Loucy (cell line): ENCODE measurements at regions not wholly inside any gene's neighbourhood (a gene's known extent, or its start where the extent isn't known, plus 50 kb on each side); places are given as distances from the start of the nearest gene placed in this dataset.

Experiments
- CTCF ChIP-seq: fragments of 200-600 bp; sonication (generic); conservative IDR thresholded peaks from 2 replicates; pipeline ENCODE4 v1.5.1; 2014; ENCODE audit warnings: mild to moderate bottlenecking, antibody characterized with exemption, low read length
- EZH2phosphoT487 ChIP-seq: fragments of 200-600 bp; IDR thresholded peaks from 2 replicates; pipeline ENCODE4 v1.6.1; 2018; ENCODE audit warnings: antibody characterized with exemption, mild to moderate bottlenecking, moderate library complexity, borderline replicate concordance

DNA sequence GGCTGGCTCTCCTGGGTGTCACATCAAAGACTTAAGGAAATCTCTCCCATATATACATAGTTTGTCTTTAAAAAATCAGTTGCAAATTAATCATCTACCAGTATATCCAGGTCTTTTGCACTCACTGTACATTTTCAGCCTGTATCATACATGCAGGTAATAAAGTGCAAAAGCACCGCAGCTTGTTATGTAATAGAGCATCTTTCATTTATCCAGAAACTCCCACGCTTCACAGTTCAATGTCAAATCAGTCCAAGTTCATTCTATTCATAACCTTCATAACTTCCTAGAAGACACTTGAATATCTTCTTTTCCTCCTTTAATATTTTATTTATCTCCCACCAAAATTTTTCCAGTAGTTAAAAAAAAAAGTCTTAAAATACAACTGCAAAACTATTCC, 89.6 kb upstream of the KCTD1 start:
- TF ChIP-seq CTCF (no peak), EZH2phosphoT487 (no peak)
